Inferior parietal cortex (tissue), 1 donor: ENCODE measurements at regions not wholly inside any gene's neighbourhood (a gene's known extent, or its start where the extent isn't known, plus 50 kb on each side); places are given as distances from the start of the nearest gene placed in this dataset.
"Not testable (repeated sequence)": the region's sequence is repeated elsewhere in the genome, so short reads cannot be mapped to it uniquely, and the experiment has no call there.

Source experiments
- DNase-seq: peaks from one replicate; pipeline ENCODE4 v3.0.0-alpha.2; 2016; ENCODE audit errors: extremely low spot score

DNA sequence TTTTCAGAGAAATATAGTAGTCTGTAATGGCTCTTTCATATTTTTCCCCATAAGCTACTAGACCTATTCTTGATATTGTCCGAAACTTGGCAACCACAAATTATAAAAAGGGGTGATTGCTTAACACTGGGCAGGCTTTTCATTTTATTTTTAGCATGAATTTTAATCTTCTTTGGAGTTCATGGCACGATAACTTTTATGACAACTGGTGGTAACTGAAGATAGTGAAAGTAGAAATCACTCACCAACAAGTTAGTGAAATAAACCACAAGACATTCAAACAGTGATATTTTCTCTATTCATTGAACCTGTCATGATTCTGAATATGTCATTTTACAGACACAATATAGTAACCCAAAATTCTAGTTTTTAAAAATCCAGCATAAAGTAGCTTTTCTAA is 213.9 kb downstream of the PRDM9 start:
- DNase-seq = no peak

DNA sequence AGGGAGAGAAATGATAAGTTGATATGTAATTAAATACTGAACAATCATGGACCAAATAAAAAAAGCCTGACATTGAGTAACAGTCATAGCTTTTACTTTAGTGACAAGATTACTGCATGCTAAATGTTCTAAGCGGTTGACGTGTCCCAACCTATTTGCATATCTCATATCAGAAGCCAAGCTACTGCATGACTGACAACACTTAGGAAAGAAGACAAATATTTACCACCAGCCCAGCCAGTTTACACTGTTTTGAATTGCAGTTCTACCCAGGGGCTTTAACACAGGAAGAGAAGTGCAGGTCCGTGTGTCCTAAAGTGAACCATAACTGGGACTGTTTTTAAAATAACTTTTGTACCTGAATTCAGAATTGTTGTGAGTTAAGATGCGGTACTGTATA is 219.9 kb downstream of the PRDM9 start:
- no peak for DNase-seq

GRCh38 chr5:23730023-23730422 is 222.6 kb downstream of the PRDM9 start:
- no peak for DNase-seq

DNA sequence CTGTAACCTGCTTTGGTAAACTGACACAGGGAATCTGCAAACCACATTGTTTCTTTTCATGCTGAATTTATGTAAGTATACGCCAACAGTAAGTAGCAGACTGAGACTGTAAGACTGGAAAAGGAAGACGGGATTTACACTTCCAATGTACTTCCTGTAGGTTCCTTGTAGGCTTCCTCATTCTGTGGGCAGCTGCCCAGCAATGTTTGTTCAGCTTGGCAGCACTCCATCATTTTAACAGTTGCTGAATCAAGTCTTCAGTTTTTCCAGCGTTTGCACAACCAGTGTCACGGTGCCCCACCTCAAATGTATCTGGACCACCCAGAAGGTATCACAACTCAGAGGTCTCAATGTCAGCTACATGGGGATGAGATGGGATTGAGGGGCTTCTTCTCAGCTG is 232.6 kb downstream of the PRDM9 start:
- no peak for DNase-seq

GRCh38 chr5:23742701-23743100 is 235.3 kb downstream of the PRDM9 start:
- no peak for DNase-seq

- no peak for DNase-seq
Measured at GRCh38 chr5:23755906-23756305, 248.5 kb downstream of the PRDM9 start.

- no peak for DNase-seq
Measured at GRCh38 chr5:23756779-23757178, 249.4 kb downstream of the PRDM9 start.

- DNase-seq = no peak
Measured at GRCh38 chr5:23763170-23763569, 255.8 kb downstream of the PRDM9 start.

- no peak for DNase-seq
Measured at GRCh38 chr5:23776684-23777083, 269.3 kb downstream of the PRDM9 start.

GRCh38 chr5:23800307-23800706 is 292.9 kb downstream of the PRDM9 start:
- DNase-seq = not testable (repeated sequence)

GRCh38 chr5:23820765-23821471 is 313.5 kb downstream of the PRDM9 start:
- peak; percentile 41 for DNase-seq

DNA sequence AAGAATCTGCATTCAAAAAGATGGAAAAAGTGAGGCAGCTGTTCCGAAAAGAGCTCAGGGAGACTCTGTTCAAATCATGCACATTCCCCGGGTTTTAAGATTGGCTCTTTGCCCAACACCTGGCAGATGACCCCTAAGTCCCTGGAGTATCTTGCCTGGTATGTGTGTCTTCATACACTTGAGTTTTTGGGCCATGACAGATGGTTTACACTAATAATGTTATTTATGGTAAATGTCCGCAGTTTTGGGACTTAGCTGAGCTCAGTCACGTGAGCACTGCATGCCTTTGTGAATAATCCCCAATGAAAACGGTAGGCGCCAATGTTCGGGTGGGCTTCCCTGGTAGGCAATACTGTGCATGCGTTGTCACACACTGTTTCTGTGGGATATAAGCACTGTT is 316.1 kb downstream of the PRDM9 start:
- DNase-seq = no peak

- DNase-seq = no peak
Measured at GRCh38 chr5:23825196-23825595, 317.8 kb downstream of the PRDM9 start.

DNA sequence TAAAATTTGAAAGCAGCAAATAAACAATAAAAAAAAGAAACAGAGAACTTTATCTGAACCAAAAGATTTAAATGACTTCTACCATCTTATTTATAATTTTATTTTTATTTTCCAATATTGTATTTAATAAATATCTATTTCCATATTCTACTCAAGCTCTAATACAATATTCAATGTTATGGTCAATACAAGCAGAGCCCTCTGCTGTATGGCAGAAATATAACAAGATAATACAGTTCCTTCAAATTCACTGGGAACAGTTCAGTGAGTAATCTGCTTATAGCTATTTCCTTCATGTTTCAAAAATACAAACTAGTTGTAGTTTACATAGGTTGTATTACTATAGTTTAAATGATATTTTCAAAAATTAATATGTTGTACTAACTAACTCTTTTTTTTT is 332.7 kb downstream of the PRDM9 start:
- no peak for DNase-seq

DNA sequence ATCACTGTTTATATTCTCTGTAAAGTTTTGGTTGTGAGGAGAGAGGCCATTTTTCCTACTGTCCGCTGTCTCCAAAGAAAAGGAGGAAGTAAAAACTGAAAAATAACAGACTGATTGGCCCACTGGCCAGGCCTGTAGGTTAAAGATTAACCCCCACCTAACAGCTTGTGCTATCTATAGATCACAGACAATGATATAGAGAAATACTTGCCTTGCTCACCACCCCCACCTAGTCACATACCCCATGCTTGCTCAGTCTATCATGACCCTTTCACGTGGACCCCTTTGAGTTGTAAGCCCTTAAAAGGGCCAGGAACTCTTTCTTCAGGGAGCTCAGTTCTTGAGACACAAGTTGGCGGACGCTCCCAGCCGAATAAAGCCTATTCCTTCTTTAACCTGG is 357.4 kb downstream of the PRDM9 start:
- DNase-seq = no peak

GRCh38 chr5:23877847-23878246 is 370.4 kb downstream of the PRDM9 start:
- DNase-seq = no peak

DNA sequence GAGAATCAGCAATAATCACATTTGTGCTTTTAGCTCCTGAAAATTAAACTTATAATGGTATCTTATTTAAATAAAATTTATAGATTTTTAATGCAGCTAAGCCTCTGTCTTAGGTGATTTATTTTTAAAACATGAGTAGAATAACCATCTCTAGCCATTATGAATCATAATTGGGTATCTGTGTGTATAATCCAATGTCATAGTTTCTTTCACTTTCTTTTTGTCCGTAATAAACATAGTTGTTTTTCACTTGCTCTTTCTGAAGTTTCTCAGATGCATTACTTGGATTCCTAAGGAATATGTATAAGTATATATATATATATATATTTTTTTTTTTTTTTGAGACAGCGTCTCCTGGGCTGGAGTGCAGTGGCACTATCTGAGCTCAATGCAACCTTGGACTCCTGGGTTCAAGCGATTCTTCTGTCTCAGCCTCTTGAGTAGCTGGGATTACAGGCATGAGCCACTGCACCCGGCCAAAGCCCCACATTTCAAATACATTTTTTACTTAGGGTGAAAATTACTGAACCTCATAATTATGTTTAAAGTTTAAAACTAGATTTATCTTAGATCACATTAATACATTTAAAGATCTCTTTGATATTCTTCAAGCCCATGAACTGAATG is 377.1 kb downstream of the PRDM9 start:
- no peak for DNase-seq

DNA sequence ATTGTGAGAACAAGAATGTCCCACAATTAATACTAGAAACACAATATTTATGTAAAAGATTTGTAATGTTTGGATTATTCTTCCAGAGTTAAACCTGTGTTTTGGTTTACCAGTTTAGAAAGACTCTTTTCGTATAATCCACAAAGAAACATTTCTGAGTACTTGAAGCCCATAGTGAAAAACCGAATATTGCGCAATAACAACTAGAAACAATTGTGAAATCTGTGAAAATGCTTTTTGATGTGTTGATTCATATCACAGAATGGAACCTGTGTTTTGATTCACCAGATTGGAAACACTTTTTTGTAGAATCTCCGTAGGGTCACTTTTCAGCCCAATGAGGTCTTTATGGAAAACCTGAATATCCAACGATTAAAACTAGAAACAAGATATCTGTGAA is 386.2 kb downstream of the PRDM9 start:
- DNase-seq = no peak

DNA sequence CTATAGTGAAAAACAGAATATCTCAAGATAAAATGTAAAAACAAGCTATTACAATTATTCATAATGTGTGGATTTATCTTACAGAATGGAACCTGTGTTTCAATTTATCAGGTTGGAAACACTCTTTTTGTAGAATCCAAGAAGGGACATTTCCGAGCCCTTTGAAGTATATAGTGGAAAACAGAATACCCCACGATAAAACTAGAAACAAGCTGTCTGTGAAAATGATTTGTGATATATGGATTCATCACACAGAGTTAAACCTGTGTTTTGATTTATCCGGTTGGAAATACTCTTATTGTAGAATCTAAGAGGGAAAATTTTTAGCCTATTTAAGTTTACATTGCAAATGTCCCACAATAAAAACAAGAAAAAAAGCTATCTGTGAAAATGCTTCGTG is 388.2 kb downstream of the PRDM9 start:
- DNase-seq = no peak

GRCh38 chr5:23930985-23931384 is 423.6 kb downstream of the PRDM9 start:
- no peak for DNase-seq

DNA sequence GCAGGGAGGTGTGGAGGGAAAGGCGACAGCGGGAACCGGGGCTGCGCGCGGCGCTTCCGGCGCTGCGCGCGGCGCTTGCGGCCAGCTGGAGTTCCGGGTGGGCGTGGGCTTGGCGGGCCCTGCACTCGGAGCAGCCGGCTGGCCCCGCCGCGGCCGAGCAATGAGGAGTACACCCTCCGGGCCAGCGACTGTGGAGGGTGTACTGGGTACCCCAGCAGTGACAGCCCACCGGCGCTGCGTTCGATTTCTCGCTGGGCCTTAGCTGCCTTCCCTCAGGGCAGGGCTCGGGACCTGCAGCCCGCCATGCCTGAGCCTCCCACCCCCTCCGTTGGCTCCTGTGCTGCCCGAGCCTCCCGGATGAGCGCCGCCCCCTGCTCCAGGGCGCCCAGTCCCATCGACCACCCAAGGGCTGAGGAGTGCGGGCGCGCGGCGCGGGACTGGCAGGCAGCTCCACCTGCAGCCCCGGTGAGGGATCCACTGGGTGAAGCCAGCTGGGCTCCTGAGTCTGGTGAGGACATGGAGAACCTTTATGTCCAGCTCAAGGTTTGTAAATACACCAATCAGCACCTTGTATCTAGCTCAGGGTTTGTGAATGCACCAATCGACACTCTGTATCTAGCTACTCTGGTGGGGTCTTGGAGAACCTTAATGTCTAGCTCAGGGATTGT is 444.0 kb downstream of the PRDM9 start:
- DNase-seq = not testable (repeated sequence)

GRCh38 chr5:23963449-23963848 is 456.0 kb downstream of the PRDM9 start:
- DNase-seq = no peak

DNA sequence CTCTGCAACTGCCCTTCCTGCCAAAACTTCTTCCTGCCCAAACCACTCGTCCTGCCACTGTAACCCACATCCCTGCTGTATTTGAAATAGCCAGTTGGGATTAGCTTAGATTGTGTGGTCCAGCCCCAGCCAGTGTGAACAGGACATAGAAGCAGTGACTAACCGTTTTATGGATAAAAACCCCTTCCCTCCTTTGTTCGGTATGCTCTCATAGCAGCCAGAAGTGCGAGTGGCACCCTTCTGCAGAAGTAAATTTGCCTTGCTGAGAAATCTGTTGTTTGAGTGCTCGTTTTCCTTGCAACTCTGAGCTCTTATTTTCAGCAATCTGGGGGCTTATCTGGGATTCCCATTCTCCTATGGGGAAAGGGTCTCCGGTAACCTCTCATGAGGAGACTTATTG is 470.0 kb downstream of the PRDM9 start:
- DNase-seq = no peak
